ENCODE measurements at regions not wholly inside any gene's neighbourhood (a gene's known extent, or its start where the extent isn't known, plus 50 kb on each side); places are given as distances from the start of the nearest gene placed in this dataset.

GRCh38 chr18:44466997-44467396, 213.7 kb upstream of the SETBP1 start:
- Histone ChIP-seq H3K4me3 (ENCODE audit: control extremely low read depth in 1 of 5, extremely low read depth in 1 of 5, insufficient read depth in 1 of 5, low read depth in 2 of 5, low read length in 4 of 5) (no peak overlapping the region), H3K27ac (ENCODE audit: low read length in 2 of 2) (no peak overlapping the region), H3K4me2 (replicated peaks; ENCODE audit: low read depth, low read length, poor library complexity, severe bottlenecking) (no peak overlapping the region), H3K9ac (ENCODE audit: low read length) (no peak overlapping the region), H2AFZ (ENCODE audit: insufficient read depth, low read depth, low read length, poor library complexity, severe bottlenecking) (no peak overlapping the region), H3K27me3 (replicated peaks in 1 of 4; ENCODE audit: control extremely low read depth in 1 of 4, control insufficient read depth in 3 of 4, insufficient read depth in 4 of 4, low read length in 3 of 4) (no peaks in the 10 kb centered on the region), H3K4me1 (ENCODE audit: control insufficient read depth in 2 of 2, insufficient read depth in 2 of 2, low read length in 2 of 2) (peaks cover 6 to 11% of the 10 kb centered on the region in 2 donors), H3K9me3 (ENCODE audit: control extremely low read depth in 1 of 3, control insufficient read depth in 2 of 3, insufficient read depth in 1 of 3, low read length in 2 of 3) (no peaks in the 10 kb centered on the region), H4K20me1 (ENCODE audit: control insufficient read depth, insufficient read depth, low read length, poor library complexity, severe bottlenecking) (no peaks in the 10 kb centered on the region), H3K36me3 (replicated peaks in 1 of 2; ENCODE audit: control extremely low read depth in 1 of 2, control insufficient read depth in 1 of 2, extremely low read depth in 1 of 2, insufficient read depth in 2 of 2, low read length in 1 of 2) (no peaks in the 10 kb centered on the region), H3K79me2 (ENCODE audit: control insufficient read depth, insufficient read depth, low read length) (no peaks in the 10 kb centered on the region)
- Mint-ChIP-seq H3K4me1 (peaks cover 8% of the 10 kb centered on the region), H3K9me3 (ENCODE audit: insufficient read depth) (no peaks in the 10 kb centered on the region), H3K4me3 (no peak overlapping the region), H3K27ac (no peak overlapping the region), H3K27me3 (no peaks in the 10 kb centered on the region)
- ChIA-PET POLR2A (no interaction called here), CTCF (no interaction called here)
- intact Hi-C loops (cut with micrococcal nuclease): no loop called here
- DNase-seq (no peak), ATAC-seq (ENCODE audit: low read depth) (no peak)
- TF ChIP-seq CTCF (IDR thresholded peaks at IDR 0.05) (no peak), EZH2 (IDR thresholded peaks at IDR 0.05; ENCODE audit: borderline replicate concordance, insufficient read depth, low read depth, low read length, poor library complexity, severe bottlenecking) (no peak)
- WGBS (ENCODE audit: insufficient coverage): no CpG with 5 or more reads among the region's 2 CpGs

GRCh38 chr18:44467718-44468117, 213.0 kb upstream of the SETBP1 start:
- peaks cover 6 to 11% of the 10 kb centered on the region in 2 donors for H3K4me1 ChIP-seq (ENCODE audit: control insufficient read depth in 2 of 2, insufficient read depth in 2 of 2, low read length in 2 of 2)
- no peak overlapping the region for H3K4me2 ChIP-seq (replicated peaks; ENCODE audit: low read depth, low read length, poor library complexity, severe bottlenecking)
- H3K27ac Mint-ChIP-seq: no peak overlapping the region
- ChIA-PET POLR2A (no interaction called here), CTCF (no interaction called here)
- no peak overlapping the region for H3K4me3 ChIP-seq (ENCODE audit: control extremely low read depth in 1 of 5, extremely low read depth in 1 of 5, insufficient read depth in 1 of 5, low read depth in 2 of 5, low read length in 4 of 5)
- no peak overlapping the region for H3K27ac ChIP-seq (ENCODE audit: low read length in 2 of 2)
- H3K4me3 Mint-ChIP-seq: no peak overlapping the region
- no peaks in the 10 kb centered on the region for H3K27me3 Mint-ChIP-seq
- no peak overlapping the region for H2AFZ ChIP-seq (ENCODE audit: insufficient read depth, low read depth, low read length, poor library complexity, severe bottlenecking)
- no peaks in the 10 kb centered on the region for H4K20me1 ChIP-seq (ENCODE audit: control insufficient read depth, insufficient read depth, low read length, poor library complexity, severe bottlenecking)
- H3K9me3 Mint-ChIP-seq (ENCODE audit: insufficient read depth): no peaks in the 10 kb centered on the region
- no peak overlapping the region for H3K9ac ChIP-seq (ENCODE audit: low read length)
- no peaks in the 10 kb centered on the region for H3K79me2 ChIP-seq (ENCODE audit: control insufficient read depth, insufficient read depth, low read length)
- WGBS (ENCODE audit: insufficient coverage): no CpG with 5 or more reads among the region's 2 CpGs
- TF ChIP-seq EZH2 (IDR thresholded peaks at IDR 0.05; ENCODE audit: borderline replicate concordance, insufficient read depth, low read depth, low read length, poor library complexity, severe bottlenecking): no peak
- no peak for TF ChIP-seq CTCF (IDR thresholded peaks at IDR 0.05)
- H3K27me3 ChIP-seq (replicated peaks in 1 of 4; ENCODE audit: control extremely low read depth in 1 of 4, control insufficient read depth in 3 of 4, insufficient read depth in 4 of 4, low read length in 3 of 4): no peaks in the 10 kb centered on the region
- H3K36me3 ChIP-seq (replicated peaks in 1 of 2; ENCODE audit: control extremely low read depth in 1 of 2, control insufficient read depth in 1 of 2, extremely low read depth in 1 of 2, insufficient read depth in 2 of 2, low read length in 1 of 2): no peaks in the 10 kb centered on the region
- intact Hi-C loops (cut with micrococcal nuclease): no loop called here
- ATAC-seq (ENCODE audit: low read depth) (no peak), DNase-seq (no peak)
- H3K4me1 Mint-ChIP-seq: peaks cover 8% of the 10 kb centered on the region
- no peaks in the 10 kb centered on the region for H3K9me3 ChIP-seq (ENCODE audit: control extremely low read depth in 1 of 3, control insufficient read depth in 2 of 3, insufficient read depth in 1 of 3, low read length in 2 of 3)

Measured in B cell (primary cell).